ENCODE measurements at regions not wholly inside any gene's neighbourhood (a gene's known extent, or its start where the extent isn't known, plus 50 kb on each side); places are given as distances from the start of the nearest gene placed in this dataset.
"Not testable (repeated sequence)": the region's sequence is repeated elsewhere in the genome, so short reads cannot be mapped to it uniquely, and the experiment has no call there.

- DNase-seq (ENCODE audit: low read depth), result no peak
Observed at GRCh38 chr4:78660559-78660958, 109.0 kb downstream of the ANXA3 start.

DNA sequence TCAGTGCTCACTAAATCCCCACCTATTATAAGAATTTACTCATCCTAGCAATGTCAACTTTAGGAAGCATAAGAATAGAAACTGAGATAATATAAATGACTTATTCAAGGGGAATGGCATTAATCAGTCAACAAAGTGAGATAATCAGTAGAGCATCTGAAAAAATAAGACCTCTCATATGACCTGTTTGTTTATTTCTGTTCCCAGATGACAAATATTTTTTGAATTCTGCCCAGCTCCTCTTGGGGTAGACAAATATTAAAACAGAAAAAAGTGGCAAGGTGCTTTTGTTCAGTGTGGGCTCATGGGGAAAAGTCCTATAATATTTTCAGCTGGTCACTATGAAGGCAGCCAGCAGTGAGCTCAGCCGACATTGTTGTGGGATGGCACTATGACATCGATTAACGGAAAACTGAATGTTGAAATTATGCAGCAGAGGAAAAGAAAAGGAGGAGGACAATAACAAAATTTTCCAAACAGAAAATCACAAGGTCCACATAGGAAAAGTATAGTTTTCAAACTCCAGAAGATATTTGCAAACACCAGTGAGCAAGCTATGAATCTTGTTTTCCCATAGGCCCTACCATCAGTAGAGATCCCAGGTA, 109.6 kb downstream of the ANXA3 start:
- no peak for DNase-seq (ENCODE audit: low read depth)

GRCh38 chr4:78661921-78662521, 110.5 kb downstream of the ANXA3 start:
- no peak for DNase-seq (ENCODE audit: low read depth)

DNA sequence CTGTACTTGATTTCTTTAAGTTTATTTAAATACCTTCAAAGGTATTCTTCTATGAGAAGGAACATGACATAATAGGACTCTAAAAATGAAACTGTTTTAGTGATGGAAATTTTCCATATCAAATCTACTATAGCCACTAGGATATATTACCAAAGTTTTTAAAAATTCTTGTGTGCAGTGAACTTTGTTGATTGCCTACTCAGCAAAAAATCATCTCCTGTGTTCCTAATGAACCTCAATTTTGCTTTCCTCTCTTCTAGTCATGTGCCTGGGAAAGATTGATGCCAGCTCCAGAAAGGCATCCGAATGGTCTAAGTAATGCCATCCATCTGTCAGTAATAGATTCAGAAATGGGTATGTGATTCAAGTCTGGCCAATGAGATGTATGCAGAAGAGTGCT, 111.1 kb downstream of the ANXA3 start:
- DNase-seq (ENCODE audit: low read depth), result no peak

DNA sequence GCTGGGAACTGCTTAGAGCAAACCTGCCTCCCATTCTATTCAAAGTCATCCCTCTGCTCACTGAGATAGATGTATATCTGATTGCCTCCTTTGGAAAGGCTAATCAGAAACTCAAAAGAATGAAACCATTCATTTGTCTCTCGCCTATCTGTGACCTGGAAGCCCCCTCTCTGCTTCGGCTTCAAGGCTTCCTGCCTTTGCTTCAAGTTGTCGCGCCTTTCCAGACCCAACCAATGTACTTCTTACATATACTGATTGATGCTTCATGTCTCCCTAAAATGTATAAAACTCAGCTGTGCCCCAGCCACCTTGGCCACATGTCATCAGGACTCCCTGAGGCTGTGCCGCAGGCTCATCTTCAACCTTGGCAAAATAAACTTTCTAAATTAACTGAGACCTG, 111.9 kb upstream of the BMP2K start:
- not testable (repeated sequence) for DNase-seq (ENCODE audit: low read depth)

- DNase-seq (ENCODE audit: low read depth), result no peak
Observed at GRCh38 chr4:78665216-78665770, 110.9 kb upstream of the BMP2K start.

GRCh38 chr4:78666830-78667258, 109.3 kb upstream of the BMP2K start:
- DNase-seq (ENCODE audit: low read depth), result no peak

- DNase-seq (ENCODE audit: low read depth), result no peak
Observed at GRCh38 chr4:78667325-78667724, 108.8 kb upstream of the BMP2K start.

- DNase-seq (ENCODE audit: low read depth), result no peak
Observed at GRCh38 chr4:78667764-78668163, 108.4 kb upstream of the BMP2K start.

- no peak for DNase-seq (ENCODE audit: low read depth)
Observed at GRCh38 chr4:78669453-78669852, 106.7 kb upstream of the BMP2K start.

- DNase-seq (ENCODE audit: low read depth), result no peak
Observed at GRCh38 chr4:78671903-78672815, 104.0 kb upstream of the BMP2K start.

- no peak for DNase-seq (ENCODE audit: low read depth)
Observed at GRCh38 chr4:78673337-78673736, 102.8 kb upstream of the BMP2K start.

DNA sequence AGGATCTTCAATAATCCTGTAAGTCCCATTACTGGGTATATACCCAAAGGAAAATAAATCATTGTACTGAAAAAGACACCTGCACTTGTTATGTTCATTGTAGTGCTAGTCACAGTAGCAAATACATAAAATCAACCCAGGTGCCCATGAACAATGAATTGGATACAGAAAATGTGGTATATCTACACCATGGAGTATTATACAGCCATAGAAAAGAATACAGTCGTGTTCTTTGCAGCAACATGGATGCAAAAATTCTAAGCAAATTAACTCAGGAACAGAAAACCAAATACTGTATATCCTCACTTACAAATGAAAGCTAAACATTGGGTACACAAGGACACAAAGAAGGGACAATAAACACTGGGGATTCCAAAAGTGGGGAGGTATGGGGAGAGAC, 100.8 kb upstream of the BMP2K start:
- DNase-seq (ENCODE audit: low read depth), result no peak

DNA sequence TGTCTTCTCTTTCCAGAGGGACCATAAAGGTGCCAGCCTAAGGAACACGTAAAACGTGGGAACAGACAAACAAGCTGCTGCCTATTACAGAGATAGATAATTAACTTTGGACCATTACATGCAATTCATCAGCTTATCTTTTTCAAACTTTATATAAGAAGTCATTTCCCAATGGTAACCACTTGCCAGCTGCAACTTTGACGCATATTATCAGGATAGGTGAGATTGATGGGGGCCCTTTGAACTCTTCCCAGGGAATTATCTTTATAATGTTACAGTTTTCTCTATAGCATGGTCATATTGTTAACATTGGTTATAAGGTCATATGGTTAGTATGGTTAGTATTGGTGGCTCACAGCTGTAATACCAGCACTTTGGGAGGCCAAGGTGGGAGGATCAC, 94.1 kb upstream of the BMP2K start:
- no peak for DNase-seq (ENCODE audit: low read depth)

DNA sequence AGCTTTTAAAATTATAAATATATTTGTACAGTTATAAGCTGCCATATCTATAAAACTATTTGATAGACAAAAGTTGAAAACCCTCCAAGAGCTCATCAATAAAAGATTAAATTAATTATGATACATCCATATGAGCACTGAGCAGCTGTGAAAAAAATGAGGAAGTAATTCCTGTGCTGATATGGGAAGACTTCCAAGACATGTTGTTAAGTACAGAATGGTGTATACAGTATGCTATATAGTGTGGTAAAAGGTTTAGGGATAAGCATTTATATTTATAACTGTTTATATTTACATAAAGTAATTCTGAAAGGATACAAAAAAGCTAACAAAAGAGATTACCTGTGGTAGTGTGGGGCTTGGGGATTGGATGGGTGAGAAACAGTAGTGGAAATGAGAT, 92.8 kb upstream of the BMP2K start:
- DNase-seq (ENCODE audit: low read depth), result no peak

DNA sequence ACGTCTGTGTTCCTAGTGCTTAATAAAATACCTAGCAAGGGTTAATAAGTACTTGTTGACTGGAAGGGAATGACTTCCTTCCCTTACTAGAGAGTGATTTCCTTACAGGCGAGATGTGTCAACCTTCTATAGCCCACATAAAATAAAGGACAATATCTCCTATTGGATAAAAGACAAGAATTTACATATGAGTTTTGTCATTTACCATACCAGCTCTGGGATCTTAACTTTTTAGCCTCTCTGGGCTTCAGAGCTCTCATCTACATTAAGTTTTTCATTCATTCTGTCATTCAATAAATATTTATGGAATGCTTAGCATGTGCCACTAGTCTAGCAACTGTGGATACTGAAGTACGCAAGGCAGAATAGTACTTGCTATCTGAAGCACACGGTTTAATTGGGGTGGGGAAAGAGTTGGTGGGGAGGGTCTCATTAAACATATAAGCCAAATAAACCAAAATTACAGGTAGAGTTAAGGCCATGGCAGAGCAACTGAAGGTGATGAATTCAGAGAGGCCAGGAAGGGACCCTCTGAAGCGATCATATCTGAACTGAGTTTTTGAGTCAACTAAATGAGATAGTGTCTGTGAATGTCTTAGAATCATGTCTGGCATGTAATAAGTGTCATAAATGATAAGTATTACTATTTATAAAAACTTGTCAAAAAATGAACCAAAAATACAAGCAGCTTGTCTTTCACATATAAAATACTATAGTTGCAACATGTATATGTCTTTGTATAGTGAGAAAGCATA, 91.6 kb upstream of the BMP2K start:
- no peak for DNase-seq (ENCODE audit: low read depth)

DNA sequence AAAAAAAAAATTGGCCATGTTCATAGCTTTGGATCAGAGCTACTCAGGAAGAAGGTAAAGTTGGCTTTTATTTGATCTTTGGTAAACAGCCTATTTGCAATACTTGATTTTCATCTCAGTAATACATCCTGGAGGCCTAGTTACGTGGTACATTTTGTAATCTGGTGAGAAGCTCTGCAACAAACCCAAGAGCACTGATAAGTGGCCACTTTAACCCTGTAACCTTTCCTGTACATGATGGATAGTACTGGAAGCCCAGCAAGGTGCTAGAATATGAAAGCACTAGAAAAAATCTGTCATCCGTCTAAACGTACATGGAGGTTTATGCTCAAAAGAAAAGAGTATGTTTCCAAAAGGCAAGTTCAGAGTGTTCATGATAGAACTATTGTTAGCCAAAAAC, 88.3 kb upstream of the BMP2K start:
- DNase-seq (ENCODE audit: low read depth), result no peak

- no peak for DNase-seq (ENCODE audit: low read depth)
Observed at GRCh38 chr4:78688366-78688765, 87.8 kb upstream of the BMP2K start.

DNA sequence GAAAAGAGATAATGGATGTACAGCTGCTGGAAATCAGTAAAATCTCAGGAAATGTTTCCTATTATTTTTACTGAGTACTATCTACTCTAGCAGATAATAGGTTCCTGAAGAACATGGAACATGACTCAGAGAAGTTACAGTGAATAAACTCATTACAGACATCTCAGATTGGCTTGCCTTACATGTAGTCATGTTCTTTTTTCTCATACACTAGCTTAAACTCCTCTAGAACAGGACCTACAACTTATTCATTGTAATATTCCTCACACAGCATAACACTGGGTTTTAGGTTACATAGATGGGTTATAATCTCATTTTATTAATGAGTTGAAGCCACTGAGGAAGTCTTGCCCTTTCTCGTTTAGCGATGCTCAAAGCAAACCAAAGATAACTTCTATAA, 86.9 kb upstream of the BMP2K start:
- DNase-seq (ENCODE audit: low read depth), result no peak

DNA sequence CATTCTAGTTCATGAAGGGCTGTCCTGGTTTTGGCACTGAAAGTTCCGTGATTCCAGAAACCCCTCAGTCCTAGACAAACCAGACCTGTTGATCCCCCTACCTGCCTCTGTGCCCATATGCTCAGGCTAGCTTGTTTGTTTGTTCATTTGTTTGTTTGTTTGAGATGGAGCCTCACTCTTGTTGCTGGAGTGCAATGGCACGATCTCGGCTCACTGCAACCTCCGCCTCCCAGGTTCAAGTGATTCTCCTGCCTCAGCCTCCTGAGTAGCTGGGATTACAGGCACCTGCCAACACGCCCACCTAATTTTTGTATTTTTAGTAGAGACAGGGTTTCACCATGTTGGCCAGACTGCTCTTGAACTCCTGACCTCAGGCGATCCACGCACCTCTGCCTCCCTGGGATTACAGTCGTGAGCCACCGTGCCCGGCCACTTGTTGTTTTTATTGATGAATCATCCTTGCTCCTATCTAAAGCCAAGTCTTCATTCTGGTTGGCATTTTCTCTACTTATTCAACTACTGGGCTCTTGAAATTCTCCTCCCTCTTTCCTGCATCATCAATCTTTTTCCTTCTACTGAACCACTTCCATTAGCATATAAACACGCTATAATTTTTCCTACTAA, 86.3 kb upstream of the BMP2K start:
- DNase-seq (ENCODE audit: low read depth), result no peak

- no peak for DNase-seq (ENCODE audit: low read depth)
Observed at GRCh38 chr4:78691334-78691754, 84.8 kb upstream of the BMP2K start.

Measured in stimulated activated CD8-positive, alpha-beta memory T cell treated with anti-CD3 and anti-CD28 coated beads, Interleukin-4, amount 100 ng/mL, for 24 hours (primary cell).